GM23338 (cell line): ENCODE measurements at regions not wholly inside any gene's neighbourhood (a gene's known extent, or its start where the extent isn't known, plus 50 kb on each side); places are given as distances from the start of the nearest gene placed in this dataset.

Source experiments
- ATAC-seq: fragments of 200-7000 bp; cut with Tn5 transposase; 3 replicates; pipeline ENCODE4 v1.9.1; 2020
- DNase-seq: peaks from one replicate; pipeline ENCODE4 v3.0.0-alpha.2; 2015; ENCODE audit warnings: low spot score
- H2AFZ ChIP-seq: fragments of 200-600 bp; sonication (generic); 2 replicates; pipeline ENCODE4 v1.8.0; 2016; ENCODE audit warnings: antibody characterized with exemption, mild to moderate bottlenecking, moderate library complexity
- H3F3A ChIP-seq: fragments of 200-600 bp; sonication (generic); replicated peaks from 2 replicates; pipeline ENCODE4 v1.8.0; 2017; ENCODE audit warnings: antibody characterized with exemption, mixed run types, low read depth
- H3K27ac ChIP-seq: fragments of 200-600 bp; sonication (generic); 2 replicates; pipeline ENCODE4 v1.6.1; 2016; ENCODE audit warnings: low read depth
- H3K27me3 ChIP-seq: fragments of 200-600 bp; sonication (generic); 2 replicates; pipeline ENCODE4 v1.8.0; 2016; ENCODE audit warnings: mild to moderate bottlenecking, mixed run types, moderate library complexity; ENCODE audit not compliant: insufficient read depth
- H3K36me3 ChIP-seq: fragments of 200-600 bp; sonication (generic); 2 replicates; pipeline ENCODE4 v1.8.0; 2016; ENCODE audit warnings: mild to moderate bottlenecking; ENCODE audit not compliant: insufficient read depth
- H3K4me1 ChIP-seq: fragments of 200-600 bp; sonication (generic); 2 replicates; pipeline ENCODE4 v1.8.0; 2016; ENCODE audit warnings: mild to moderate bottlenecking, moderate library complexity; ENCODE audit not compliant: insufficient read depth
- H3K4me2 ChIP-seq: fragments of 200-600 bp; sonication (generic); 2 replicates; pipeline ENCODE4 v1.7.1; 2017; ENCODE audit warnings: mixed run types
- H3K4me3 ChIP-seq: fragments of 200-600 bp; sonication (generic); 2 replicates; pipeline ENCODE4 v1.6.1; 2016; ENCODE audit warnings: mixed run types
- H3K79me2 ChIP-seq: fragments of 200-600 bp; sonication (generic); replicated peaks from 2 replicates; pipeline ENCODE4 v1.8.0; 2017; ENCODE audit warnings: mild to moderate bottlenecking; ENCODE audit not compliant: insufficient read depth
- H3K9me2 ChIP-seq: fragments of 200-600 bp; sonication (generic); 2 replicates; pipeline ENCODE4 v1.8.0; 2017; ENCODE audit not compliant: insufficient read depth
- H4K20me1 ChIP-seq: fragments of 200-600 bp; sonication (generic); replicated peaks from 2 replicates; pipeline ENCODE4 v1.8.0; 2017; ENCODE audit warnings: mild to moderate bottlenecking; ENCODE audit not compliant: insufficient read depth
- H3K27ac Mint-ChIP-seq: 2 replicates; pipeline ENCODE4 v1.8.0; 2020; ENCODE audit warnings: inconsistent platforms, mild to moderate bottlenecking, moderate library complexity, mixed read lengths
- H3K27me3 Mint-ChIP-seq: 3 replicates; pipeline ENCODE4 v1.8.0; 2022; ENCODE audit warnings: low read depth, mild to moderate bottlenecking, moderate library complexity, mixed read lengths, inconsistent platforms; ENCODE audit not compliant: insufficient read depth, poor library complexity
- H3K36me3 Mint-ChIP-seq: 3 replicates; pipeline ENCODE4 v1.8.0; 2021; ENCODE audit warnings: low read depth, mild to moderate bottlenecking, inconsistent platforms, moderate library complexity, mixed read lengths
- H3K4me1 Mint-ChIP-seq: 3 replicates; pipeline ENCODE4 v1.8.0; 2020; ENCODE audit warnings: mild to moderate bottlenecking, inconsistent platforms, mixed read lengths
- H3K4me3 Mint-ChIP-seq: 3 replicates; pipeline ENCODE4 v1.8.0; 2021; ENCODE audit warnings: moderate library complexity, mild to moderate bottlenecking, inconsistent platforms, mixed read lengths
- H3K9me3 Mint-ChIP-seq: 3 replicates; pipeline ENCODE4 v1.8.0; 2020; ENCODE audit warnings: moderate library complexity, mild to moderate bottlenecking, inconsistent platforms, mixed read lengths
- CREB1 ChIP-seq: fragments of 250-450 bp; sonication (Bioruptor Pico); IDR thresholded peaks from 2 replicates; pipeline ENCODE4 v1.5.0; 2020; ENCODE audit warnings: low read depth, mild to moderate bottlenecking, moderate library complexity
- CTCF ChIP-seq, 2 experiments: fragments of 200-600 bp in 1 of 2; sonication (generic) in 1 of 2; conservative IDR thresholded peaks; 2 replicates each; pipeline versions ENCODE4 v1.5.1 to v1.6.1; 2016 to 2017; ENCODE audit warnings: antibody characterized with exemption in 2 of 2, low read depth in 2 of 2, mild to moderate bottlenecking in 2 of 2, moderate library complexity in 1 of 2
- ETS1 ChIP-seq: IDR thresholded peaks from 2 replicates; pipeline ENCODE4 v1.6.1; 2016; ENCODE audit warnings: antibody characterized with exemption
- EZH2 ChIP-seq: fragments of 200-600 bp; sonication (generic); IDR thresholded peaks from one replicate; pipeline ENCODE4 v1.8.0; 2017; ENCODE audit warnings: antibody characterized with exemption, mild to moderate bottlenecking, low read depth; ENCODE audit not compliant: unreplicated experiment
- EZH2phosphoT487 ChIP-seq: fragments of 200-600 bp; sonication (generic); IDR thresholded peaks from one replicate; pipeline ENCODE4 v1.8.1; 2018; ENCODE audit warnings: antibody characterized with exemption; ENCODE audit not compliant: unreplicated experiment
- JUNB ChIP-seq: IDR thresholded peaks from one replicate; pipeline ENCODE4 v1.6.1; 2016; ENCODE audit warnings: antibody characterized with exemption; ENCODE audit not compliant: unreplicated experiment
- NANOG ChIP-seq: IDR thresholded peaks from 2 replicates; pipeline ENCODE4 v1.6.1; 2016; ENCODE audit warnings: antibody characterized with exemption, borderline replicate concordance
- POLR2AphosphoS5 ChIP-seq: IDR thresholded peaks from 2 replicates; pipeline ENCODE4 v1.6.1; 2016; ENCODE audit warnings: antibody characterized with exemption, low read depth
- STAT1 ChIP-seq: IDR thresholded peaks from one replicate; pipeline ENCODE4 v1.6.1; 2016; ENCODE audit warnings: antibody characterized with exemption; ENCODE audit not compliant: unreplicated experiment
- ZNF114 ChIP-seq: fragments of 250-450 bp; sonication (Bioruptor Pico); IDR thresholded peaks from 2 replicates; pipeline ENCODE4 v1.5.0; 2020; ENCODE audit warnings: mild to moderate bottlenecking, moderate library complexity
- ZNF331 ChIP-seq: fragments of 250-450 bp; sonication (Bioruptor Pico); IDR thresholded peaks from 2 replicates; pipeline ENCODE4 v1.5.0; 2020; ENCODE audit warnings: low read depth, mild to moderate bottlenecking, moderate library complexity

GRCh38 chr19:31727536-31727935, 378.3 kb upstream of the TSHZ3 start (continued):
- TF ChIP-seq CTCF (conservative IDR thresholded peaks at IDR 0.05; ENCODE audit: low read depth in 2 of 2) (no peak), ETS1 (no peak), POLR2AphosphoS5 (no peak), ZNF114 (CRISPR knock-in tag) (no peak), CREB1 (CRISPR knock-in tag) (no peak), JUNB (no peak), NANOG (no peak)

- no peak for TF ChIP-seq JUNB
- TF ChIP-seq NANOG: no peak
- TF ChIP-seq EZH2phosphoT487: no peak
- no peak for TF ChIP-seq ETS1
- TF ChIP-seq STAT1: no peak
- TF ChIP-seq ZNF114 (CRISPR knock-in tag): no peak
- TF ChIP-seq ZNF331 (CRISPR knock-in tag): no peak
- TF ChIP-seq EZH2: no peak
- Histone ChIP-seq H3K4me3 (no peak overlapping the region), H3K4me2 (no peak overlapping the region), H3K4me1 (no peaks in the 10 kb centered on the region), H3K9me2 (peaks cover 16% of the 10 kb centered on the region; the same call in 1 of the 2 replicates), H4K20me1 (no peaks in the 10 kb centered on the region), H3K79me2 (no peaks in the 10 kb centered on the region), H2AFZ (no peak overlapping the region), H3K27ac (no peak overlapping the region), H3K27me3 (no peaks in the 10 kb centered on the region), H3F3A (no peaks in the 10 kb centered on the region), H3K36me3 (no peaks in the 10 kb centered on the region)
- DNase-seq (no peak), ATAC-seq (no peak)
- H3K27me3 Mint-ChIP-seq: peaks cover 8% of the 10 kb centered on the region
- no peak overlapping the region for H3K4me3 Mint-ChIP-seq
- H3K36me3 Mint-ChIP-seq: no peaks in the 10 kb centered on the region; the same call in 2 of the 3 replicates
- no peaks in the 10 kb centered on the region for H3K9me3 Mint-ChIP-seq
- no peak overlapping the region for H3K27ac Mint-ChIP-seq
- H3K4me1 Mint-ChIP-seq: no peaks in the 10 kb centered on the region; the same call in 2 of the 3 replicates
These were observed 381.0 kb upstream of the TSHZ3 start for GRCh38 chr19:31730270-31730669.
